Stomach (tissue), 8 donors: ENCODE measurements at regions not wholly inside any gene's neighbourhood (a gene's known extent, or its start where the extent isn't known, plus 50 kb on each side); places are given as distances from the start of the nearest gene placed in this dataset.

ENCODE experiments used
- DNase-seq, 2 donors: peaks; one replicate each; pipeline versions ENCODE4 v3.0.0 to v3.0.0-alpha.2; 2013 to 2019
- H3K27ac ChIP-seq, 5 donors: fragments of 200-600 bp in 4 of 5; sonication (generic) in 4 of 5; one replicate each; pipeline ENCODE4 v1.5.1; 2013 to 2019; ENCODE audit warnings: mild to moderate bottlenecking in 1 of 5, moderate library complexity in 1 of 5
- H3K27me3 ChIP-seq, 3 donors: fragments of 200-600 bp; sonication (generic); one replicate each; pipeline ENCODE4 v1.5.1; 2017 to 2019; ENCODE audit warnings: mixed run types in 1 of 3
- H3K36me3 ChIP-seq, 4 donors: fragments of 200-600 bp; sonication (generic); 1 replicate in 3 of 4; 2 replicates in 1 of 4; pipeline ENCODE4 v1.5.1; 2016 to 2019
- H3K4me1 ChIP-seq, 4 donors: fragments of 200-600 bp; sonication (generic); one replicate each; pipeline ENCODE4 v1.5.1; 2016 to 2019
- H3K4me3 ChIP-seq, 4 donors: fragments of 200-600 bp; sonication (generic) in 3 of 4; one replicate each; pipeline ENCODE4 v1.5.1; 2016 to 2019; ENCODE audit warnings: mild to moderate bottlenecking in 1 of 4
- H3K9me3 ChIP-seq, 4 donors: fragments of 200-600 bp; sonication (generic); one replicate each; pipeline ENCODE4 v1.5.1; 2016 to 2019
- EP300 ChIP-seq: sonication (generic); formaldehyde crosslinking; IDR thresholded peaks from one replicate; pipeline ENCODE4 v1.6.1; 2017; ENCODE audit warnings: antibody characterized with exemption
- POLR2A ChIP-seq, 4 donors: fragments of 450-650 bp; IDR thresholded peaks; one replicate each; pipeline ENCODE4 v1.6.1; 2016; ENCODE audit warnings: antibody characterized with exemption in 4 of 4, control low read depth in 2 of 4, mild to moderate bottlenecking in 1 of 4, moderate library complexity in 1 of 4
- POLR2AphosphoS5 ChIP-seq, 3 donors: sonication (generic); formaldehyde crosslinking; IDR thresholded peaks; one replicate each; pipeline ENCODE4 v1.6.1; 2016; ENCODE audit warnings: antibody characterized with exemption in 3 of 3
- WGBS, 5 donors: extraction: QIAGEN DNeasy Blood & Tissue Kit in 3 of 5; methylation state at CpG; one replicate each; pipeline versions ENCODE4 v1.1.5 to v1.1.7; 2013 to 2018; 5-methylcytosine and 5-hydroxymethylcytosine counted together
- intact Hi-C: fragments of 100-400 bp; cut with DNase I; formaldehyde crosslinking; loops from one replicate; pipeline ENCODE4 v1.15.1; 2023; ENCODE audit warnings: low total_unique reads
- TF ChIP-seq, protein P1 (sequence below), 7 experiments: fragments of 450-650 bp in 4 of 7; fragments of 200-600 bp in 3 of 7; sonication (generic) in 3 of 7; IDR thresholded peaks; one replicate each; pipeline ENCODE4 v1.5.1; 2016 to 2019; ENCODE audit warnings: antibody characterized with exemption in 7 of 7, control low read depth in 2 of 7, mild to moderate bottlenecking in 1 of 7
- donor health status: healthy with polysubstance abuse.
- donor health status: Bipolar disorder and iron deficiency.
- donor health status: healthy.

DNA sequence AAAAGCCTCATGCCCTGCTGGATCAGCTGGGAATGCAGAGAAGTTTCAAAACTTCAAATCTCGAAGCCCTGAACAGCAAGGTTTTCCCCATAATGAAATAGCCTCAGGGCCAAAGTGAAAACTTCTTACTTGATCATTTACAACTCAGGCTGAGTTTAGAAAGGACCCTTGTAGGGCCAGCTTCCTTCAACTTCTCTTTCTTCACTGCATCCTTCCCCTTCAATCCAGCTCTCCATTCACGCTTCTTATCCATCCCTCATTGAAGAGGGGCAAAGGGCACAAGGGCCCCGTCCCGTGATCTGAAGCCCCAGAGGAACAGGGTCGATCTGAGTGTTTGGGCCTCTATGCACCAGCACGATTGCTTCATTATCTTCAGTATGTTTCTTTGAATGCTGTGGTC, 392.2 kb upstream of the CELF2 start:
- Histone ChIP-seq H3K27ac (no peak overlapping the region), H3K9me3 (no peaks in the 10 kb centered on the region), H3K4me1 (no peaks in the 10 kb centered on the region), H3K4me3 (no peak overlapping the region), H3K36me3 (no peaks in the 10 kb centered on the region), H3K27me3 (no peaks in the 10 kb centered on the region)
- intact Hi-C loops = no loop called here
- no peak for DNase-seq
- WGBS, 5 donors = 60 to 79% (median 69%) methylated on average over 6 of the region's 6 CpGs
- TF ChIP-seq, protein P1, sequence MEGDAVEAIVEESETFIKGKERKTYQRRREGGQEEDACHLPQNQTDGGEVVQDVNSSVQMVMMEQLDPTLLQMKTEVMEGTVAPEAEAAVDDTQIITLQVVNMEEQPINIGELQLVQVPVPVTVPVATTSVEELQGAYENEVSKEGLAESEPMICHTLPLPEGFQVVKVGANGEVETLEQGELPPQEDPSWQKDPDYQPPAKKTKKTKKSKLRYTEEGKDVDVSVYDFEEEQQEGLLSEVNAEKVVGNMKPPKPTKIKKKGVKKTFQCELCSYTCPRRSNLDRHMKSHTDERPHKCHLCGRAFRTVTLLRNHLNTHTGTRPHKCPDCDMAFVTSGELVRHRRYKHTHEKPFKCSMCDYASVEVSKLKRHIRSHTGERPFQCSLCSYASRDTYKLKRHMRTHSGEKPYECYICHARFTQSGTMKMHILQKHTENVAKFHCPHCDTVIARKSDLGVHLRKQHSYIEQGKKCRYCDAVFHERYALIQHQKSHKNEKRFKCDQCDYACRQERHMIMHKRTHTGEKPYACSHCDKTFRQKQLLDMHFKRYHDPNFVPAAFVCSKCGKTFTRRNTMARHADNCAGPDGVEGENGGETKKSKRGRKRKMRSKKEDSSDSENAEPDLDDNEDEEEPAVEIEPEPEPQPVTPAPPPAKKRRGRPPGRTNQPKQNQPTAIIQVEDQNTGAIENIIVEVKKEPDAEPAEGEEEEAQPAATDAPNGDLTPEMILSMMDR (IDR thresholded peaks at IDR 0.05) = no peak
- TF ChIP-seq POLR2A (IDR thresholded peaks at IDR 0.05) (no peak), EP300 (no peak)

GRCh38 chr10:10626734-10627133, 390.9 kb upstream of the CELF2 start:
- H3K4me1 ChIP-seq = no peaks in the 10 kb centered on the region
- H3K9me3 ChIP-seq = no peaks in the 10 kb centered on the region
- intact Hi-C loops = no loop called here
- no peaks in the 10 kb centered on the region for H3K27me3 ChIP-seq
- H3K36me3 ChIP-seq = no peaks in the 10 kb centered on the region
- WGBS, 5 donors = 65 to 80% (median 80%) methylated on average over 9 of the region's 9 CpGs
- no peak for DNase-seq
- H3K4me3 ChIP-seq = no peak overlapping the region
- H3K27ac ChIP-seq = no peak overlapping the region
- TF ChIP-seq POLR2AphosphoS5 (IDR thresholded peaks at IDR 0.05) (no peak), EP300 (no peak), POLR2A (IDR thresholded peaks at IDR 0.05) (no peak)
- TF ChIP-seq, protein P1 (IDR thresholded peaks at IDR 0.05) = no peak

DNA sequence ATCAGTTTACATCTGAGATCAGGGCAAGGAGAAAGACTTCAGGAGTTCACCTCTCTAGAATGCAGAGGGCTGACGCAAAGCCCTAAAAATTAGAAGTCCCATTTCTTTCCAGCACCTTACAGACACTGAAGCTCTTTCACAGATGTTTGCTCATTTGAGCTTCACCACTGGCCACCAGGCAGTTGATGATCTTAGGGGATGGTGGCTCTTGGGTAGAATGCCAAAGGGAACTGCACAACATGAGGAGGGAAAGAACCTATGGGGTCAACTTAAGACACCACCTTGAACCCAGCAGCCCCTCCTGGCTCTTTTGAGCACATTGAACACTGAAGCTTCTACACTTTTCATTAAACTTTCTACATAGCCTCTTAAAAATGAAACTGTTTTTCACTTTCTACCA, 390.3 kb upstream of the CELF2 start:
- Histone ChIP-seq H3K27ac (no peak overlapping the region), H3K27me3 (no peaks in the 10 kb centered on the region), H3K36me3 (no peaks in the 10 kb centered on the region), H3K9me3 (no peaks in the 10 kb centered on the region), H3K4me3 (no peak overlapping the region), H3K4me1 (no peaks in the 10 kb centered on the region)
- no peak for DNase-seq
- no peak for TF ChIP-seq EP300
- no peak for TF ChIP-seq POLR2AphosphoS5 (IDR thresholded peaks at IDR 0.05)
- TF ChIP-seq, protein P1 (IDR thresholded peaks at IDR 0.05) = no peak
- no peak for TF ChIP-seq POLR2A (IDR thresholded peaks at IDR 0.05)
- 88 to 100% (median 97%) methylated on average over 1 of the region's 1 CpG for WGBS, 5 donors
- intact Hi-C loops = no loop called here

GRCh38 chr10:10629512-10629911, 388.2 kb upstream of the CELF2 start:
- no peak overlapping the region for H3K4me3 ChIP-seq
- TF ChIP-seq, protein P1 (IDR thresholded peaks at IDR 0.05) = no peak
- TF ChIP-seq EP300 = no peak
- no peak for TF ChIP-seq POLR2A (IDR thresholded peaks at IDR 0.05)
- no peak for TF ChIP-seq POLR2AphosphoS5 (IDR thresholded peaks at IDR 0.05)
- intact Hi-C loops = no loop called here
- H3K9me3 ChIP-seq = no peaks in the 10 kb centered on the region
- H3K36me3 ChIP-seq = no peaks in the 10 kb centered on the region
- DNase-seq = no peak
- H3K27ac ChIP-seq = no peak overlapping the region
- no peaks in the 10 kb centered on the region for H3K4me1 ChIP-seq
- H3K27me3 ChIP-seq = no peaks in the 10 kb centered on the region
- 64 to 76% (median 71%) methylated on average over 3 of the region's 3 CpGs for WGBS, 5 donors

- DNase-seq = no peak
- intact Hi-C loops = no loop called here
Observed at GRCh38 chr10:10630281-10630680, 387.4 kb upstream of the CELF2 start.

More at GRCh38 chr10:10630281-10630680, 387.4 kb upstream of the CELF2 start:
- H3K27ac ChIP-seq = no peak overlapping the region
- no peak overlapping the region for H3K4me3 ChIP-seq
- WGBS, 5 donors = 46 to 61% (median 51%) methylated on average over 3 of the region's 3 CpGs
- H3K27me3 ChIP-seq = no peaks in the 10 kb centered on the region
- no peaks in the 10 kb centered on the region for H3K9me3 ChIP-seq
- H3K4me1 ChIP-seq = no peaks in the 10 kb centered on the region
- TF ChIP-seq POLR2A (IDR thresholded peaks at IDR 0.05) = no peak
- no peak for TF ChIP-seq POLR2AphosphoS5 (IDR thresholded peaks at IDR 0.05)
- no peak for TF ChIP-seq EP300
- TF ChIP-seq, protein P1 (IDR thresholded peaks at IDR 0.05) = no peak
- no peaks in the 10 kb centered on the region for H3K36me3 ChIP-seq
